HepG2 (cell line): ENCODE measurements at regions not wholly inside any gene's neighbourhood (a gene's known extent, or its start where the extent isn't known, plus 50 kb on each side); places are given as distances from the start of the nearest gene placed in this dataset.

Experiments used
- ARID3A ChIP-seq: IDR thresholded peaks from 2 replicates; pipeline ENCODE4 v1.6.1; 2012; ENCODE audit warnings: low read depth, low read length, improper control_type of control experiment
- ARNT2 ChIP-seq: sonication (generic); formaldehyde crosslinking; IDR thresholded peaks from 2 replicates; pipeline ENCODE4 v1.8.0; 2022; ENCODE audit warnings: mild to moderate bottlenecking, low read depth, missing genetic modification reagents, moderate library complexity
- ATF6 ChIP-seq: sonication (generic); formaldehyde crosslinking; conservative IDR thresholded peaks from 2 replicates; pipeline ENCODE4 v1.4.0; 2020; ENCODE audit warnings: missing genetic modification reagents
- ATF7 ChIP-seq, 2 experiments: fragments of 450-650 bp in 1 of 2; sonication (generic) in 1 of 2; formaldehyde crosslinking in 1 of 2; IDR thresholded peaks; 2 replicates each; pipeline versions ENCODE4 v1.4.0 to v1.6.1; 2016 to 2020; ENCODE audit warnings: antibody characterized with exemption in 1 of 2, mild to moderate bottlenecking in 1 of 2, missing genetic modification reagents in 1 of 2
- SOX5 ChIP-seq: IDR thresholded peaks from 2 replicates; pipeline ENCODE4 v1.6.1; 2016; ENCODE audit warnings: borderline replicate concordance
- TAF1 ChIP-seq: sonication (generic); formaldehyde crosslinking; IDR thresholded peaks from 2 replicates; pipeline ENCODE4 v1.4.0; 2020; ENCODE audit warnings: missing genetic modification reagents
- XRCC5 ChIP-seq: fragments of 200-400 bp; formaldehyde crosslinking; optimal IDR thresholded peaks from 2 replicates; pipeline ENCODE3; 2017; ENCODE audit warnings: mild to moderate bottlenecking, low read length
- ZBTB26 ChIP-seq: IDR thresholded peaks from 2 replicates; pipeline ENCODE4 v1.6.1; 2016; ENCODE audit warnings: missing compliant biosample characterization, missing genetic modification reagents, borderline replicate concordance
- ZNF331 ChIP-seq: sonication (generic); formaldehyde crosslinking; IDR thresholded peaks from 2 replicates; pipeline ENCODE4 v1.4.0; 2020; ENCODE audit warnings: missing genetic modification reagents
- ZNF577 ChIP-seq: sonication (generic); formaldehyde crosslinking; IDR thresholded peaks from 2 replicates; pipeline ENCODE4 v1.4.0; 2020; ENCODE audit warnings: mild to moderate bottlenecking, low read depth, missing genetic modification reagents, borderline replicate concordance
- ZNF709 ChIP-seq: sonication (generic); formaldehyde crosslinking; IDR thresholded peaks from 2 replicates; pipeline ENCODE4 v1.5.0; 2020; ENCODE audit warnings: mild to moderate bottlenecking, missing genetic modification reagents

GRCh38 chr1:147480565-147480935, 60.8 kb upstream of the BCL9 start (continued):
- TF ChIP-seq ATF6 = no peak
- no peak for TF ChIP-seq ZNF577
- TF ChIP-seq TAF1 (CRISPR knock-in tag) = no peak
- TF ChIP-seq ZBTB26 (CRISPR knock-in tag) = no peak
- TF ChIP-seq ZNF709 (CRISPR knock-in tag) = no peak
- no peak for TF ChIP-seq ZNF331
- TF ChIP-seq SOX5 = no peak
- no peak for TF ChIP-seq XRCC5
- no peak for TF ChIP-seq ARNT2 (CRISPR knock-in tag)
- no peak for TF ChIP-seq ATF7 (IDR thresholded peaks at IDR 0.05)
- no peak for TF ChIP-seq ATF7 (CRISPR knock-in tag; IDR thresholded peaks at IDR 0.05)
- no peak for TF ChIP-seq ARID3A
